SK-MEL-5 (cell line): ENCODE measurements at regions not wholly inside any gene's neighbourhood (a gene's known extent, or its start where the extent isn't known, plus 50 kb on each side); places are given as distances from the start of the nearest gene placed in this dataset.
"Not testable (repeated sequence)": the region's sequence is repeated elsewhere in the genome, so short reads cannot be mapped to it uniquely, and the experiment has no call there.

Experiments used
- DNase-seq: peaks from one replicate; pipeline ENCODE4 v3.0.0-alpha.2; 2016; ENCODE audit warnings: low read depth, low spot score
- in situ Hi-C: cut with HindIII; loops from 2 replicates; pipeline ENCODE4 v1.10.0; 2016; ENCODE audit warnings: low sequenced_read_pairs, high pct_unique_total_duplicates, low pct_unique_long_range_greater_than_20kb

DNA sequence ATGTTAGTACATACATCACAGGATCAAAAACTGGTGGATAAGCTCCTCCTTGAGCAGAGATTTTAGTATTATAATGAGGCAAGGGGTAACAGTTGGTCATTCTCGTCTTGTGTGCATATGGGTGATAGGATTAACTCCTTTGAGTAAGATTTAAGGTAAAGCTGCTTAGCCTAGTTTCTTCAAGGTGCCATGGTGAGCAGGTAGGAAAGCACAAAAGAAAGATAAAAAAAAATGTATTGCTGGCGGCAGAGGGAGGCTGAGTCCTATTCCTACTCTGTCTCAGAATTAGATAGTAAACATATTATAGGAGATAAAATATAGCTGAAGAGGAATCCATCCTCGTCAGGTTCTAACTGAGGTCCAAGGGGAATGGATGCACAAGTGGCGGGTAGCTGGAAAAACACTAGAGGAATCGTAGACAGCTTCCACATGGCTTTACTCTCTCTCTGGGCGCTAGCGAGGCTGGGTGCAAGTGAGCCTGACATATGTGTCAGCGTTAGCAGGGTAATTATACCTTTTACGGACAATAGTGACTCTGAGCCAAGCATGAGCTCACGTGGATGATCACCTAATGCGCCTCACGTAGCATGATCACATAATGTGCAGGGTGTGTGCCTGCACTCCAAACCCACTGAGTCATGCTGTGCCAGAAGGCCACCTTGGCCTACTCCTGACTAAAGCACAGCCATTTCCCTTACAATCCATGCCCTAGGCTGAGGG is 734.3 kb upstream of the MIR17HG start:
- DNase-seq, result no peak
- in situ Hi-C loops, result no loop called here

DNA sequence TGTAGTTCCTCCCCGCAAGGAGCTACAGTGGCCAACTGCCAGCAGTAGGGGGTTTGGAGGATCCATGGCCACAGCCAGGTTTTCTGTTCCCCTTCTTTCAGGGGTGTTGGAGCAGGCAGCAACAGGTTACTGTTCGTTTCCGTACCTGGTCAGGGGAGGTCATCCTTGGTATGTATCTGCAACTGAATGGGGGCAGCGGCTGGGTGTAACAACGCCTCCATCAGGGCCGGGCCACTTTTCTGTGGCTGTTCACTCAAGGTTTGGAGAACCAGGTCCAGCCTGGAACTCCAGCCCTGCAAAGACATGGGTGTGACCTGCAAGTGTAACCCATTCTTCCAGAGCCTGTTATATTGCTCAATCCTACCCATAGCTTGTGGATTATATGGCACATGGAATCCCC is 732.3 kb upstream of the MIR17HG start:
- in situ Hi-C loops, result no loop called here
- no peak for DNase-seq

DNA sequence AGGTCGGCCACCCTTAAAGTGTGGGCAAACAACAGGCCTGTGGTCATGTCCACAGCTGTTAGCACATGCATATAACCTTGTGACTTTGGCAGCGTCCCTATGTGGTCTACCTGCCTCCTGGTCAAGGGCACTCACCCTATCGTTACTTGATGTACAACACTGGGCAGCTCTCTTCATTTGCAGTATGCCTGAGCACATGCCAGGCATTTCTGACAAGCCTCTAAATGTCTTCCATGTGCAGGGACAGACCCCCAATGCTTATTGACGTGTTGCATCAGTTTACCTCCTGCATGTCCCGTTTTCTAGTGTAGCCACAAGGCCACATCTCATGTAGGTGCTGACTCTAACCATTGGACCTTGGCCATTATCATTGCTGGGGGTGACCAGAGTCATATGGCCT is 731.7 kb upstream of the MIR17HG start:
- DNase-seq, result no peak
- in situ Hi-C loops, result no loop called here

DNA sequence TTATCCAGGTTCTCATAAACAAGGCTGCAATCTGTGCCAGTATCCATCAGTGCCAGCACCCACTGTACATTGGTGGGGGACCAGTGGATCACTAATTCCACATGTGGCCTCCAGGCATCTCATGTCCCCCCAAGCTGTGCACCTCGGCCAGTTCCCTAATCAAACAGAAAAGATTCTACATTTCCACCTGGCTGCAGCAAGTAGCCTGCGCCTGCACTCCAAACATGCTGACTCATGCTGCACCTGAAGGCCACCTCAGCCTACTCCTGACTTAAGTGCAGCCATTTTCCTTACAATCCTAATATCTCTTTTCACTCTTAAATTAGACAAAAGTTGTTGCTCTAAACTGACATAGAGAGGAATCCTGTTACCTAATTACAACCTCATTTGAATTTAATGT is 729.4 kb upstream of the MIR17HG start:
- in situ Hi-C loops, result no loop called here
- no peak for DNase-seq

DNA sequence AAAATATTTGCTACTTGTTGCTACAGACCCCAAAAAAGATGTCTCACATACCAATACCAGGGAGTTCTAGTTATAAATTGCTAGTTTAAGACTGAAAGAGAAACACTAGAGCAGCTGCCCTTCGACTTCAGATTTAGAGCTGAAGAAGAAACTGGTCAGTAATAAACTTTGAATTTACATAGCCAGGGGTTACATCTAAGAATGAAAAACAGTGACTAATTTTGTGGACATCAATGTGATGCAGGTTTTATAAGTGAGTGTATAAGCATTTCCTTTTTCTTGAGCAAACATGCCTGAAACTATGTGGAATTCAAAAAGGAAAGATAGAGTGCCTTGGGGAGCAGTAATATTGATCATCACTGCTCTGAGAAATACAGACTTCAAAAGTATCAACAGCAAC is 724.9 kb upstream of the MIR17HG start:
- DNase-seq, result no peak
- in situ Hi-C loops, result no loop called here

DNA sequence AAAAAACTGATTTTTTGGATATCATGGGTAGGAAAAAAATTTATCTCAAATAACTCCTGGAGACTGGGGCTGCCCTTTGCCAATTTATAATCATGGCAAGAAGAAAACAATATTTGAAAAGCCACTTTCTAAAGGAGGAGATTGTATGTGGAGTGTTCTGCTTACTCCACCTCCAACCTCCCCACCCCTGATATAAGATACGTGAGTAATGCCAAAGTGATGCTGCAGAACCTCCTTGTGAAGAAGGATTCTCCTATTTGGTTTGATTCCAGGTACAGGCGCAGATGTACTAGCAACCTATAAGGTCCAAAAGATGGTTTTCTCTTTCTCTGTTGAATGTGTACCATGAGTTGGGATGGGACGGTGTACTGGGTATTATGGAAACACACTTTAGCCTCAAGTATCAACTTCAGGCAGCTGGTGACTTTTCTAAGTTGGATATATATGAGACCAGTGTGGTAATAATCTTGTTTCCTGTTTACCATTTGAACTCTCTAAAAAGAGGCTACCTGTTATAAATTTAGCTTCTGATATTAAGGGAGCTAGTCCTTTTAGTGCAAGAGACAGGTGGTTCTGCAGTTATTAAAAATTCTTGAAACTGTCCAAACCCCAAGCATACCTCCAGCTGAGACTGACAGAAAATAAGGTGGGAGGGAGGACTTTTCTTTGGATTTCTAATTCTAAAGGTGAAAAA is 724.0 kb upstream of the MIR17HG start:
- DNase-seq, result no peak
- in situ Hi-C loops, result no loop called here

DNA sequence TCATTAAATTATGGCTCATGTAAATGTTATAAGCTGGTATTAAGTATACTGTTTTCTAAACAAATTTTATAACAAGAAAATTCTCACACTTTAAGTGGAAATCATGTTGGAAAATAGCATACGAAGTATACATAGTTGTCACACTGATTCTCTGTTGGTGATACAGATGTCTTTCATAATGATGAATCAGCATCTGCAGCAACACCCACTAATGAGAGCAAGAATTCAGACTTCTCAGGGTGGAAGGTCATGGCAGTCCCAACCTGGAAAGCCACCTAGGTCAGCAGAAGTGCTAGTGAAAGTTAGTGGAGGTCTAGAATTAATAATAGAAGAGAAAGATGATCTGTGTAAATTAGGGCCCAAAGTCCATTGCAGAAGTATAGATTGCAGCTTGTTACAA is 719.7 kb upstream of the MIR17HG start:
- no peak for DNase-seq
- in situ Hi-C loops, result no loop called here

DNA sequence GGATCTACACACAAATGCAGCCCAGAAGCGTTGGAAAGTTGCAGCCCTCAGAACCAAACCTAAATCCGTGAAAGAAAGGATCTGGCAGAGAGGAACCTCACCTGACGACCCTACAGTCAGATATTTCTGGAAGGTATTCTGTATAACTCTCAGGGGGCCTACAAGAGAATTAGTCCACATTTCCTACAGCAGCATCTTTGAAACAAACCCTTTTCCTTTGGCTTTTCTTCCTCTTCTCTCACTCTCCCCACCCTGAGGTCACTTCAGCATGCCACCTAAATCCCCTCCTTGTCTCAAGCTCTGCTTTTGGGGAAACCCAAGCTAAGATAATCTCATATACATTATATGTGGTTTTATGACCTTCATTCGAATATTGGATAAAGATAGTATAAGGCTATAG is 719.0 kb upstream of the MIR17HG start:
- in situ Hi-C loops, result no loop called here
- no peak for DNase-seq

DNA sequence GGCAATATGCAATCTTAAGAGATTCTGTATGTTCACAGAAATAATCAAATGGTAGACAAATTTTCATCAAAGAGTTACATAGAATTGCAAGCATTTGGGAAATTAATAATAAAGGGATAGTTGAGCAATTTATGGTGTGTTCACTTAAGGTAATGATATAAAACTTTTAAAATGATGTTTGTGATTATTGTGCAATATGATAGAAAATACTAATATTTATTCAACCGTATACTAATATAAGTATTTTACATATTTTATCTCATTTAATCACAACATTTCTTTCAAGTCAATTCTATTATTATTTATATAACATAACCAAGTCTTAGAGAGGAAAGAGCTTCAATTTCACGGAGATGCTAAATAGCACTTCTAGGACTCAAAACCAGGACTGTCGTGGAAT is 716.8 kb upstream of the MIR17HG start:
- no peak for DNase-seq
- in situ Hi-C loops, result no loop called here

DNA sequence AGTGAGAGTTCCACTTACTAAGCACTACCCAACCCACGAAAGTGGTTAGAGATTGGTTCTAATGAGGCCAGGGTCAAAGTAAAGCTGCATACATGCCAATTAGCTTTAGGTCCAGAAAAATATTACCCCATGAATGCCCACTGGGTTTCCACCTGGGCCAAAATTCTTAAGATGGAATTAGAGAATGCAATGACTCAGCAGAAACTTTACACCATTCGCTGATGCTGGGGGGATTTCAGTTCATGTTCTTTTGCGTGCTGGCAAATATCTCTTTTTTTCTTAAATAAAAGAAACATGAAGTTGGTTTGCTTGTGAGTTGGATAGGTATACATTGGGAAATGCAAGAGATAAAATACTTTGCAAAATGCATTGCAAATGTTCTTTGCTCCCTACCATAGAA is 715.3 kb upstream of the MIR17HG start:
- no peak for DNase-seq
- in situ Hi-C loops, result no loop called here

DNA sequence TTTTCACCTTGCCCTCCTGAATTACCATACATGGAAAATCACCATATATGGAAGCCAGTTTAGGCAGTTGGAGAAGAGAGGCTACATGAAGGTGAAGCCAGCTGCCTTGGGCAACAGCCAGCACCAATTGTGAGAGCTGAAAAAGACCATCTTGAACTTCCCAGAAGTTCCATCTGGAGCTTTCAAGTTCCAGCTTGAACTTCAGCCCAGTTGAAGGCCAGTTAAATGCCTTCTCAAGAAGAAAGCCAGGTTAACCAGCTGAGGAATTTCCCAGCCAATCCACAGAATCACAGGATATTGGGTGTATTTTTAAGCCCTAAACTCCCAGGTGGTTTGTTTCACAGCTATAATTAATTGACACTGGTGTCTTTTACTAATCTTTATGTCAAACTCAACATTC is 713.6 kb upstream of the MIR17HG start:
- in situ Hi-C loops, result no loop called here

DNA sequence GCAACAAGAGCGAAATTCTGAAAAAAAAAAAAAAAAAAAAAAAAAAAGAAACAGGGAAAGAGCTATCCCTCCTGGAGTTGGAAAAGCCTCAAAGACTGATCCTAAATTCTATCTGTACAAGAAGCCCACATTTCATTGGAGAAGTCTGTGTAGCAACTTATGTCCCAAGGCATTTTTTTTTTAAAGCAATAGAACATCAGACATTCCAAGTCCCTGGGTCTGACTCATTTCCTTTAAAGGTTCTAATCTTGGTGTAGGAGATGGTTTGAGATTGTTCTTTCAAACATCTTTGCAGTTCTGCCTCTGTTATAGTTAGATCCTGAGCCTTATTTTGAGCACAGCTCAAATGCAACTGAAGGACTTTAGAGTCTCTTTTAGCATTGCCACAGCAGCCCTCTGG is 706.5 kb upstream of the MIR17HG start:
- no peak for DNase-seq
- in situ Hi-C loops, result no loop called here

More for the DNA sequence above, 713.6 kb upstream of the MIR17HG start:
- no peak for DNase-seq

DNA sequence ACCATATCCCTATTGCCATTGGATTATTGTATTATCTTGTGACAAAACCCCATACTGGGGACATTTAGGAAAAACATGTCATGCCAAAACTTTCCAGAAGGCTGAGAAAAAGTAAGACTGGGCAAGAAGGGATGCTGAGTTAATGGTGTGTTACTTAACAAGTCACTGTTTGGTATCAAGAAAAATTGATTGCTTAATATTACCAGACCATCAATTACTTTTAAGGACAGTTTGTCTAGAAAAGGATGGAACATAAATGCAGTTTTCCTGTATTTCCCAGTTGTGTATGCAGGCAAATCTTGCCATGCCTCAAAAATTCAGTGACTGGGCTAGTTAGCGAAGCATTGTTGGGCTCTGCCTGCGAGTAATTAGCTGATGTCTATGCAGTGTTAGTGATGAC is 705.6 kb upstream of the MIR17HG start:
- in situ Hi-C loops, result no loop called here
- no peak for DNase-seq

DNA sequence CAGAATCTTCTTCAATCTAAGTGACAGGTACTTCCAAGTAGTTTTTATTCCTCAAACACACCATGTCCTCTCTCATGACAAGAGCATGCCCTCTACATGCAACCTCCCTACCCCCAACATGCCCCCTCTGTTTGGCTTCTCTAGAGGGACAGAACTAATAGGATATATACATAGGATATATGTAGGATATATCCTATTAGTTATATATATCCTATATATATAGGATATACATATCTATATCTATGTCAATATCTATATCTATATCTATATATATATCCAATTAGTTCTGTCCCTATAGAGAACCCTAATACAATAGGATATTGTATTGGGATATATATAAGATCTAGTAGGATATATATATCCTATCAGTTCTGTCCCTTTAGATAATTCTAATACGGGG is 701.9 kb upstream of the MIR17HG start:
- in situ Hi-C loops, result no loop called here
- no peak for DNase-seq

DNA sequence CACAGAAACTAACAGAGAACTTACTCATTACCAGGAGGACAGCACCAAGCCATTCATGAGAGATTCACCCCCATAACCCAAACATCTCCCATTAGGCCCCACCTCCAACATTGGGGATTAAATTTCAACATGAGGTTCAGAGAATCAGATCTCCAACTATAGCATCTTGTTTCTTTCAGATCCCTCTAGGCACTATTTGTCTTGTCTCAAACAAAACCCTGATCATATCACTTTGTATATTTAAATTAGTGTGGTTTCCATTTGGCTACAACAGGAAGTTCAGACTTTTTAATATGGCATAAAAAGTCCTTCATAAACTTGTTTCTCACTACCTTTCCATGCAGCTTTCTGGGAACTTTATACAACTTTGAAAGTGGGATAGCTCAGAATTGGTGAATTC is 699.0 kb upstream of the MIR17HG start:
- DNase-seq, result no peak
- in situ Hi-C loops, result no loop called here

DNA sequence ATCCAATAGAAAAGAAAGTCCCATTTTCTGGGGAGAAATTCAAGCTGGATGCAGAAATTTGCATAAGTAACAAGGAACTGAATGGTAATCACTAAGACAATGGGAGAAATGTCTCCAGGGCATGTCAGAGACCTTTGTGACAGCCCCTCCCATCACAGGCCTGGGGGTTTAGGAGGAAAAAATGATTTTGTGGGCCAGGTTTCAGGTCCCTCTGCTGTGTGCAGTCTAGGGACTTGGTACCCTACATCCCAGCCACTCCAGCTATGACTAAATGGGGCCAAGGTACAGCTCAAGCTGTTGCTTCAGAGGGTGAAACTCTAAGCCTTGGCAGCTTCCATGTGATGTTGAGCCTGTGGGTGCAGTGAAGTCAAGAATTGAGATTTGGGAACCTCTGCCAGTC is 695.5 kb upstream of the MIR17HG start:
- no peak for DNase-seq
- in situ Hi-C loops, result no loop called here

DNA sequence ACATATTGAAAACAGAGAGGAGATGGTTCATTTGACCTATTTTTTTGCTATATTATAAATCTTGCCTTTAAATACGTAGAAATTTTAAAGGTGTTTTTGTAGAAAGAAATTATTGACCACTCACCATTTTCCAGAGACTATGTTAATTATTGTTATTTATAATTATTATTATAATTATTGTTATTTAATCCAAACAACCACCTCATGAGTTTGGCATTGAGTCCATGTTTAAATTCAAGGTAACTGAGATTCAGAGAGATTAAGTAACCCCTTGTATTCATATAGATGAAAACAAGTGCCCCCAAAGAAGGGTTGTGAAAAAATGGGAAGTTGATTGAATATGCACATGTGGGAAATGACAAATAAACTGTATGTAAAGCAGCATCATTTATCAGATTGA is 692.5 kb upstream of the MIR17HG start:
- in situ Hi-C loops, result no loop called here
- no peak for DNase-seq

DNA sequence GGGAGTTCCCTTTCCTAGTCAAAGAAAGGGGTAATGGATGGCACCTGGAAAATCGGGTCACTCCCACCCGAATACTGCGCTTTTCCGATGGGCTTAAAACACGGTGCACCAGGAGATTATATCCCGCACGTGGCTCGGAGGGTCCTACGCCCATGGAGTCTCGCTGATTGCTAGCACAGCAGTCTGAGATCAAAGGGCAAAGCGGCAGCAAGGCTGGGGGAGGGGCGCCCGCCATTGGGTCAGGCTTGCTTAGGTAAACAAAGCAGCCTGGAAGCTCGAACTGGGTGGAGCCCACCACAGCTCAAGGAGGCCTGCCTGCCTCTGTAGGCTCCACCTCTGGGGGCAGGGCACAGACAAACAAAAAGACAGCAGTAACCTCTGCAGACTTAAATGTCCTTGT is 683.3 kb upstream of the MIR17HG start:
- in situ Hi-C loops, result not testable (repeated sequence)

DNA sequence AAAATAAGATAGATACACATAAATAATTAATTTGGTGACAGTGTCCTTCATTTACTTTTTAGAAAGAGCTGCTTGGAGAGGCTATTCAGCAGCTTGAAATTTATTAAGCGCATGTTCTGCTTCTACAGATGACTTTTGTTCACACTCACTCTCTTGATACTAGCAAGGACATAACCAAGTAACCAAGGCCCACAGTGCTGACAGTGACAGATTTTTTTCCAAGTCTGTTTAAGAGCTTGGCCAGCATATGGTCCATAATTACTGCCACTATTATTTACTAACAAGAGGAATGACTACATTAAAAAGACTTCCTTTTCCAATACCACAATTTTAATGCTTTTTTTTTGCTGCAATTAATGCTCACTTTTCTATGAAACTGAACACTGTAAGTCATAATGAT is 673.7 kb upstream of the MIR17HG start:
- no peak for DNase-seq
- in situ Hi-C loops, result no loop called here

More for the DNA sequence above, 683.3 kb upstream of the MIR17HG start:
- DNase-seq, result not testable (repeated sequence)
